ENCODE measurements at regions not wholly inside any gene's neighbourhood (a gene's known extent, or its start where the extent isn't known, plus 50 kb on each side); places are given as distances from the start of the nearest gene placed in this dataset.

- TF ChIP-seq POLR2AphosphoS5 (IDR thresholded peaks at IDR 0.05) (no peak), POLR2A (IDR thresholded peaks at IDR 0.05; ENCODE audit: low read depth) (no peak), CTCF (IDR thresholded peaks at IDR 0.05) (no peak)
Measured at GRCh38 chr2:134143568-134143967, 110.3 kb upstream of the MGAT5 start.

Measured in esophagus muscularis mucosa (tissue), 3 donors.